Tibial nerve (tissue), 4 donors: ENCODE measurements at regions not wholly inside any gene's neighbourhood (a gene's known extent, or its start where the extent isn't known, plus 50 kb on each side); places are given as distances from the start of the nearest gene placed in this dataset.

ENCODE experiments used
- EP300 ChIP-seq, 2 donors: sonication (generic); formaldehyde crosslinking; IDR thresholded peaks; one replicate each; pipeline ENCODE4 v1.6.1; 2017; ENCODE audit warnings: antibody characterized with exemption in 2 of 2, mild to moderate bottlenecking in 1 of 2
- TF ChIP-seq, protein P1 (sequence below), 5 experiments: fragments of 200-600 bp in 3 of 5; fragments of 450-650 bp in 2 of 5; sonication (generic) in 3 of 5; IDR thresholded peaks; one replicate each; pipeline ENCODE4 v1.5.1; 2016 to 2019; ENCODE audit warnings: antibody characterized with exemption in 5 of 5, mild to moderate bottlenecking in 3 of 5, moderate library complexity in 2 of 5

DNA sequence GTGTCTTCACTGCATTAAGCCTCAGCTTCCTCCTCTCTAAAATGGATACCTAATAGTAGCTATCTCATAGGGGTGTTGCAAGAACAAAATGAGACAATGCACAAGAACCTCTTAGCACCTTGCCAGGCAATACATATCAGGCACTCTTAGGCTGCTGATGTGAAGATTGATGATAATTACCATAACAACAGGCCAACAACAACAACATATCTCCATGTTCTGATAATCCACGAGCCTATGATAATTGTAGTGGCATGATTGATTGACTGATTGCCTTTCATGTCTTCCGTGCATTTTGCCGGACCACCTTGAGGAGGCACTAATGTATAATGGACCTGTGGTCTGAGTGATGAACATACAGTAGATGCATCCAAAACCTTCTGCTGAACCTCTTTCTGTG is 50.7 kb upstream of the WSCD2 start:
- TF ChIP-seq, protein P1, sequence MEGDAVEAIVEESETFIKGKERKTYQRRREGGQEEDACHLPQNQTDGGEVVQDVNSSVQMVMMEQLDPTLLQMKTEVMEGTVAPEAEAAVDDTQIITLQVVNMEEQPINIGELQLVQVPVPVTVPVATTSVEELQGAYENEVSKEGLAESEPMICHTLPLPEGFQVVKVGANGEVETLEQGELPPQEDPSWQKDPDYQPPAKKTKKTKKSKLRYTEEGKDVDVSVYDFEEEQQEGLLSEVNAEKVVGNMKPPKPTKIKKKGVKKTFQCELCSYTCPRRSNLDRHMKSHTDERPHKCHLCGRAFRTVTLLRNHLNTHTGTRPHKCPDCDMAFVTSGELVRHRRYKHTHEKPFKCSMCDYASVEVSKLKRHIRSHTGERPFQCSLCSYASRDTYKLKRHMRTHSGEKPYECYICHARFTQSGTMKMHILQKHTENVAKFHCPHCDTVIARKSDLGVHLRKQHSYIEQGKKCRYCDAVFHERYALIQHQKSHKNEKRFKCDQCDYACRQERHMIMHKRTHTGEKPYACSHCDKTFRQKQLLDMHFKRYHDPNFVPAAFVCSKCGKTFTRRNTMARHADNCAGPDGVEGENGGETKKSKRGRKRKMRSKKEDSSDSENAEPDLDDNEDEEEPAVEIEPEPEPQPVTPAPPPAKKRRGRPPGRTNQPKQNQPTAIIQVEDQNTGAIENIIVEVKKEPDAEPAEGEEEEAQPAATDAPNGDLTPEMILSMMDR (IDR thresholded peaks at IDR 0.05), result no peak
- TF ChIP-seq EP300 (IDR thresholded peaks at IDR 0.05), result no peak
